ENCODE measurements at regions not wholly inside any gene's neighbourhood (a gene's known extent, or its start where the extent isn't known, plus 50 kb on each side); places are given as distances from the start of the nearest gene placed in this dataset.

DNA sequence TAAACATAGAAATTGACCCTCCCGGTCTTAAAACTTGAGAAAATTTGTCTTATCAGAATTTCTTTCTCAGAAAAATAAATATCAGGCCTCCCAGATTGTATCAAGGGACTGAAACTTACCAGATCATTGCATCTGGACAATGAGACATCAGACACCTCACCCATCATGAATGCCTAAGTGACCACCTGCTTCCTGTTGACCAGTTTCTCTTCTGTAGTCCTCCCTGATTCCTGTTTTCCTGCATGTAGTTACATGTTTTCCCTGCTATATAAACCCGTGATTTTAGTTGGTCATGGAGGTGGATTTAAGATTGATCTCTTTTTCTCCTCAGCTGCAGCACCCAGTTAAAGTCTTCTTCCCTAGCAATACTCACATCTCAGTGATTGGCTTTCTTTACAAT lies 548.1 kb downstream of the PPP4R3C start:
- TF ChIP-seq ZBTB7A (IDR thresholded peaks at IDR 0.05; ENCODE audit: low read depth) (no peak), FOXM1 (IDR thresholded peaks at IDR 0.05; ENCODE audit: borderline replicate concordance, low read depth) (no peak), TCF12 (IDR thresholded peaks at IDR 0.05; ENCODE audit: low read depth) (no peak), EGR1 (IDR thresholded peaks at IDR 0.05) (no peak), TEAD4 (IDR thresholded peaks at IDR 0.05) (no peak), NFIC (IDR thresholded peaks at IDR 0.05) (no peak), TAF1 (IDR thresholded peaks at IDR 0.05; ENCODE audit: low read depth) (no peak), RAD21 (IDR thresholded peaks at IDR 0.05; ENCODE audit: low read depth) (no peak), CREB1 (IDR thresholded peaks at IDR 0.05; ENCODE audit: low read depth) (no peak), EP300 (IDR thresholded peaks at IDR 0.05; ENCODE audit: borderline replicate concordance) (no peak), YY1 (IDR thresholded peaks at IDR 0.05; ENCODE audit: low read depth) (no peak), CEBPB (IDR thresholded peaks at IDR 0.05) (no peak)
- TF ChIP-seq, protein P1, sequence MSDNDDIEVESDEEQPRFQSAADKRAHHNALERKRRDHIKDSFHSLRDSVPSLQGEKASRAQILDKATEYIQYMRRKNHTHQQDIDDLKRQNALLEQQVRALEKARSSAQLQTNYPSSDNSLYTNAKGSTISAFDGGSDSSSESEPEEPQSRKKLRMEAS (IDR thresholded peaks at IDR 0.05): no peak
- TF ChIP-seq, protein P2, sequence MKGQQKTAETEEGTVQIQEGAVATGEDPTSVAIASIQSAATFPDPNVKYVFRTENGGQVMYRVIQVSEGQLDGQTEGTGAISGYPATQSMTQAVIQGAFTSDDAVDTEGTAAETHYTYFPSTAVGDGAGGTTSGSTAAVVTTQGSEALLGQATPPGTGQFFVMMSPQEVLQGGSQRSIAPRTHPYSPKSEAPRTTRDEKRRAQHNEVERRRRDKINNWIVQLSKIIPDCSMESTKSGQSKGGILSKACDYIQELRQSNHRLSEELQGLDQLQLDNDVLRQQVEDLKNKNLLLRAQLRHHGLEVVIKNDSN (IDR thresholded peaks at IDR 0.05): no peak
- TF ChIP-seq, protein P3, sequence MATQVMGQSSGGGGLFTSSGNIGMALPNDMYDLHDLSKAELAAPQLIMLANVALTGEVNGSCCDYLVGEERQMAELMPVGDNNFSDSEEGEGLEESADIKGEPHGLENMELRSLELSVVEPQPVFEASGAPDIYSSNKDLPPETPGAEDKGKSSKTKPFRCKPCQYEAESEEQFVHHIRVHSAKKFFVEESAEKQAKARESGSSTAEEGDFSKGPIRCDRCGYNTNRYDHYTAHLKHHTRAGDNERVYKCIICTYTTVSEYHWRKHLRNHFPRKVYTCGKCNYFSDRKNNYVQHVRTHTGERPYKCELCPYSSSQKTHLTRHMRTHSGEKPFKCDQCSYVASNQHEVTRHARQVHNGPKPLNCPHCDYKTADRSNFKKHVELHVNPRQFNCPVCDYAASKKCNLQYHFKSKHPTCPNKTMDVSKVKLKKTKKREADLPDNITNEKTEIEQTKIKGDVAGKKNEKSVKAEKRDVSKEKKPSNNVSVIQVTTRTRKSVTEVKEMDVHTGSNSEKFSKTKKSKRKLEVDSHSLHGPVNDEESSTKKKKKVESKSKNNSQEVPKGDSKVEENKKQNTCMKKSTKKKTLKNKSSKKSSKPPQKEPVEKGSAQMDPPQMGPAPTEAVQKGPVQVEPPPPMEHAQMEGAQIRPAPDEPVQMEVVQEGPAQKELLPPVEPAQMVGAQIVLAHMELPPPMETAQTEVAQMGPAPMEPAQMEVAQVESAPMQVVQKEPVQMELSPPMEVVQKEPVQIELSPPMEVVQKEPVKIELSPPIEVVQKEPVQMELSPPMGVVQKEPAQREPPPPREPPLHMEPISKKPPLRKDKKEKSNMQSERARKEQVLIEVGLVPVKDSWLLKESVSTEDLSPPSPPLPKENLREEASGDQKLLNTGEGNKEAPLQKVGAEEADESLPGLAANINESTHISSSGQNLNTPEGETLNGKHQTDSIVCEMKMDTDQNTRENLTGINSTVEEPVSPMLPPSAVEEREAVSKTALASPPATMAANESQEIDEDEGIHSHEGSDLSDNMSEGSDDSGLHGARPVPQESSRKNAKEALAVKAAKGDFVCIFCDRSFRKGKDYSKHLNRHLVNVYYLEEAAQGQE (IDR thresholded peaks at IDR 0.05; ENCODE audit: low read depth): no peak

DNA sequence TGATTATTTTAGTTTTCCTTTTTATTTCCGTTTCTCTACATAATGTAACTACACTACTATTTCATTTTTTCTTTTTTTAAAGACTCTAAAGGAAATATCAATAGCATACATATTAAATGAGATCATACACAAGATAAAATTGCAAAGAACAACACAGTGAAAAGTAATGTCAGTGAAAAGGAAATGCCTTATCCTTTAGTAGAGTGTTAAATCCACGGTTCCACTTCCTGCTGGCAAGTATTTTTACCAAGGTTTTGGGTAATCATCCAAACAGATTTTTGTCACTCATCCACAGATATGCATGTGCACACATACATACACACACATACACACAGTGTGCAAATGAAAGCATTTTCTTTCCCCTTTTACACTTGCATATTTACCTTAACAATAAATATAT lies 548.9 kb downstream of the PPP4R3C start:
- no peak for TF ChIP-seq EGR1 (IDR thresholded peaks at IDR 0.05)

DNA sequence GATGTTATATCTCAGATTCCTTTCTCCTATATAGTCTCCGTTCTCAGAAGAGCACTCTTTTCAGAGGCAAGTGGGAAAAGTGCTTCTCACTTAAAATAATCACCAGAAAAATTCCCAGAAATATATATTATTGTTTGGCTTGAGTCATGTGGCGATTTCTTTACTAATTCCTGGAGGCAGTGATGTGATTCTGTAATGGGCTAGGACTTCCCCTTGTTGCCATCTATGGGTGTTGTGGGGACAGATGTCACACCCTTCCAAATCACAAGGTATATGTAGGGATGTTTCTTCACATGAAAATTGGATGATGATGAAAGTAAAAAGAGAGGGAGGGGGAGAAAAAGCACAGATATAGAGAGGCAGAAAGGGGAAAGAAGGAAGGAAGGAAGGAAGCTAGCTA lies 553.4 kb downstream of the PPP4R3C start:
- TF ChIP-seq, protein P1 (IDR thresholded peaks at IDR 0.05): no peak
- TF ChIP-seq CREB1 (IDR thresholded peaks at IDR 0.05; ENCODE audit: low read depth) (no peak), RAD21 (IDR thresholded peaks at IDR 0.05; ENCODE audit: low read depth) (no peak), CEBPB (IDR thresholded peaks at IDR 0.05) (no peak), TEAD4 (IDR thresholded peaks at IDR 0.05) (no peak), FOXM1 (IDR thresholded peaks at IDR 0.05; ENCODE audit: borderline replicate concordance, low read depth) (no peak)

DNA sequence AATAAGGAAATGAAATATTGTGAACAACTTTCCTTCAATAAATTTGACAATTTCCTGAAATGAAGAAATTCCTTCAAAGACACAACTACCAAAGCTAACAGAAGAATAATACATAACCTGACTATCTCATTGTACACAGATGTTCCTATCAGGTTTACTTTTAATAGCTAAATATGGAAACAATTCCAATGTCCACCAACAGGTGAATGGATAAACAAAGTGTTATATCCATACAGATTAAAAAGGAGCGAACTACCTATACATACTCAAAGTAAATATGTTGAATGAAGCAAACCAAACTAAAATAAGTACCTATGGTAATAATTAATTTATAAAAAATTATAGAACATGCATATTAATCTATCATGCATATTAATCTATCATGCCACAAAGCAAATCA lies 554.9 kb downstream of the PPP4R3C start:
- no peak for TF ChIP-seq EP300 (IDR thresholded peaks at IDR 0.05; ENCODE audit: borderline replicate concordance)
- no peak for TF ChIP-seq YY1 (IDR thresholded peaks at IDR 0.05; ENCODE audit: low read depth)
- no peak for TF ChIP-seq CREB1 (IDR thresholded peaks at IDR 0.05; ENCODE audit: low read depth)
- no peak for TF ChIP-seq TCF12 (IDR thresholded peaks at IDR 0.05; ENCODE audit: low read depth)
- TF ChIP-seq EGR1 (IDR thresholded peaks at IDR 0.05): no peak
- no peak for TF ChIP-seq TAF1 (IDR thresholded peaks at IDR 0.05; ENCODE audit: low read depth)
- TF ChIP-seq FOXM1 (IDR thresholded peaks at IDR 0.05; ENCODE audit: borderline replicate concordance, low read depth): no peak
- TF ChIP-seq TEAD4 (IDR thresholded peaks at IDR 0.05): no peak
- no peak for TF ChIP-seq NFIC (IDR thresholded peaks at IDR 0.05)
- TF ChIP-seq ZBTB7A (IDR thresholded peaks at IDR 0.05; ENCODE audit: low read depth): no peak

DNA sequence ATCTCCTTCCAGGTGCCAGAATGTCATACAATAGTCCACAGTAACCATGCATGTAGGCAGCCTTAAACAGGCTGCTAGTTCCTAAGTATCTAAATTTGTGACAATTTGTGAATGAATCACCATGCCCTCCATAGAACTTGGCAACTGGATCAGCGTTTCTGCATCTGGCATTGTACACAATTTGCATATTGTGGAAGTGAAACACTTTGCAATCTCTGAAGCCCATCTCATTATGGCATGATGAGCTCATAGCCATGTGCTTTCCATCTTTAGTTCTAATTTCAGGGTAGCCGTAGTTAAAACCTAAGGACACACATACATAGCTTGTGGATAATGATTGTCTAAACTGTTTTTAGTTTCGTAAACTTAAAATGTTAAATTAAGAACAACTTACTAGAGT lies 573.6 kb downstream of the PPP4R3C start:
- TF ChIP-seq YY1 (IDR thresholded peaks at IDR 0.05; ENCODE audit: low read depth) (no peak), FOXM1 (IDR thresholded peaks at IDR 0.05; ENCODE audit: borderline replicate concordance, low read depth) (no peak), RAD21 (IDR thresholded peaks at IDR 0.05; ENCODE audit: low read depth) (no peak), ZBTB7A (IDR thresholded peaks at IDR 0.05; ENCODE audit: low read depth) (no peak)

DNA sequence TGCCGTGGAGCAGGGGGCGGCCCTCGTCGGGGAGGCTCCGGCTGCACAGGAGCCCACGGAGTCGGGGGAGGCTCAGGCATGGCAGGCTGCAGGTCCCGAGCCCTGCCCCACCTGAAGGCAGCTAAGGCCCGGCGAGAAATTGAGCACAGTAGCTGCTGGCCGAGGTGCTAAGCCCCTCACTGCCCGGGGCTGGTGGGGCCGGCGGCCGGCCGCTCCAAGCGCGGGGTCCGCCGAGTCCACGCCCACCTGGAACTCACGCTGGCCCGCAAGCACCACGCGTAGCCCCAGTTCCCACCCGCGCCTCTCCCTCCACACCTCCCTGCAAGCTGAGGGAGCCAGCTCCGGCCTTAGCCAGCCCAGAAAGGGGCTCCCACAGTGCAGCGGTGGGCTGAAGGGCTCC lies 589.4 kb downstream of the PPP4R3C start:
- no peak for TF ChIP-seq NFIC (IDR thresholded peaks at IDR 0.05)
- TF ChIP-seq EP300 (IDR thresholded peaks at IDR 0.05; ENCODE audit: borderline replicate concordance): no peak
- no peak for TF ChIP-seq CREB1 (IDR thresholded peaks at IDR 0.05; ENCODE audit: low read depth)
- TF ChIP-seq, protein P1 (IDR thresholded peaks at IDR 0.05): no peak
- no peak for TF ChIP-seq FOXM1 (IDR thresholded peaks at IDR 0.05; ENCODE audit: borderline replicate concordance, low read depth)
- no peak for TF ChIP-seq TAF1 (IDR thresholded peaks at IDR 0.05; ENCODE audit: low read depth)
- no peak for TF ChIP-seq CEBPB (IDR thresholded peaks at IDR 0.05)
- TF ChIP-seq TCF12 (IDR thresholded peaks at IDR 0.05; ENCODE audit: low read depth): no peak
- TF ChIP-seq EGR1 (IDR thresholded peaks at IDR 0.05): no peak

DNA sequence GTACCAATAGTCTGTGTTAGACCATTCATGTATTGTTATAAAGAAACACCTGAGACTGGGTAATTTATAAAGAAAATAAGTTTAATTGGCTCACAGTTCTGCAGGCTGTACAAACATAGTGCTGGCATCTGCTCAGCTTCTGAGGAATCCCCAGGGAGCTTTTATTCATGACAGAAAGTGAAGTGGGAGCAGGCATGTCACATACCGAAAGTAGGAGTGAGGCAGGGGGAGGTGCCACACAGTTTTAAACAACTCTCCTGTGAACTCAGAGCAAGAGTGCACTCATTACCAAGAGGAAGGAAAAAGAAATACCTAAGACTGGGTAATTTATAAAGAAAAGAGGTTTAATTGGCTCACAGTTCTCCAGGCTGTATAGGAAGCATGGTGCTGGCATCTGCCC lies 591.2 kb downstream of the PPP4R3C start:
- TF ChIP-seq NFIC (IDR thresholded peaks at IDR 0.05) (no peak), RAD21 (IDR thresholded peaks at IDR 0.05; ENCODE audit: low read depth) (no peak), EGR1 (IDR thresholded peaks at IDR 0.05) (no peak), TEAD4 (IDR thresholded peaks at IDR 0.05) (no peak), CREB1 (IDR thresholded peaks at IDR 0.05; ENCODE audit: low read depth) (no peak), TCF12 (IDR thresholded peaks at IDR 0.05; ENCODE audit: low read depth) (no peak), EP300 (IDR thresholded peaks at IDR 0.05; ENCODE audit: borderline replicate concordance) (no peak), CEBPB (IDR thresholded peaks at IDR 0.05) (no peak), ZBTB7A (IDR thresholded peaks at IDR 0.05; ENCODE audit: low read depth) (no peak), FOXM1 (IDR thresholded peaks at IDR 0.05; ENCODE audit: borderline replicate concordance, low read depth) (no peak), YY1 (IDR thresholded peaks at IDR 0.05; ENCODE audit: low read depth) (no peak), TAF1 (IDR thresholded peaks at IDR 0.05; ENCODE audit: low read depth) (no peak)
- TF ChIP-seq, protein P3 (IDR thresholded peaks at IDR 0.05; ENCODE audit: low read depth): no peak
- TF ChIP-seq, protein P2 (IDR thresholded peaks at IDR 0.05): no peak
- TF ChIP-seq, protein P1 (IDR thresholded peaks at IDR 0.05): no peak

Data from Ishikawa (cell line).